Spleen (tissue), 11 donors: ENCODE measurements at regions not wholly inside any gene's neighbourhood (a gene's known extent, or its start where the extent isn't known, plus 50 kb on each side); places are given as distances from the start of the nearest gene placed in this dataset.

ENCODE experiments used
- DNase-seq: peaks from one replicate; pipeline ENCODE4 v3.0.0-alpha.2; 2020
- H3K27ac ChIP-seq, 8 donors: fragments of 200-600 bp; sonication (generic) in 7 of 8; 1 replicate in 4 of 8; 2 replicates in 4 of 8; pipeline versions ENCODE4 v1.5.0 to v1.8.0; 2016 to 2021; ENCODE audit warnings: inconsistent platforms in 4 of 8, mild to moderate bottlenecking in 4 of 8, moderate library complexity in 1 of 8
- H3K27me3 ChIP-seq, 7 donors: fragments of 200-600 bp; sonication (generic) in 6 of 7; replicated peaks in 1 of 7; 1 replicate in 4 of 7; 2 replicates in 3 of 7; pipeline versions ENCODE4 v1.5.0 to v1.8.0; 2016 to 2021; ENCODE audit warnings: inconsistent platforms in 3 of 7, mild to moderate bottlenecking in 1 of 7
- H3K36me3 ChIP-seq, 6 donors: fragments of 200-600 bp; sonication (generic) in 5 of 6; 1 replicate in 4 of 6; 2 replicates in 2 of 6; pipeline versions ENCODE4 v1.5.0 to v1.8.0; 2016 to 2021; ENCODE audit warnings: inconsistent platforms in 2 of 6
- H3K4me1 ChIP-seq, 6 donors: fragments of 200-600 bp; sonication (generic) in 5 of 6; 1 replicate in 3 of 6; 2 replicates in 3 of 6; pipeline versions ENCODE4 v1.5.0 to v1.8.0; 2016 to 2021; ENCODE audit warnings: inconsistent platforms in 3 of 6
- H3K4me3 ChIP-seq, 8 donors: fragments of 200-600 bp; sonication (generic) in 7 of 8; 1 replicate in 4 of 8; 2 replicates in 4 of 8; pipeline versions ENCODE4 v1.5.0 to v1.8.0; 2016 to 2021; ENCODE audit warnings: inconsistent platforms in 4 of 8, mild to moderate bottlenecking in 4 of 8, moderate library complexity in 2 of 8
- H3K9me3 ChIP-seq, 8 donors: fragments of 200-600 bp; sonication (generic) in 7 of 8; 1 replicate in 4 of 8; 2 replicates in 4 of 8; pipeline versions ENCODE4 v1.5.0 to v1.8.0; 2016 to 2021; ENCODE audit warnings: inconsistent platforms in 4 of 8
- POLR2A ChIP-seq, 3 donors: fragments of 450-650 bp; IDR thresholded peaks; one replicate each; pipeline ENCODE4 v1.5.1; 2017; ENCODE audit warnings: antibody characterized with exemption in 3 of 3, mild to moderate bottlenecking in 1 of 3
- POLR2AphosphoS5 ChIP-seq, 3 donors: sonication (generic); formaldehyde crosslinking; IDR thresholded peaks; one replicate each; pipeline ENCODE4 v1.5.1; 2017; ENCODE audit warnings: antibody characterized with exemption in 3 of 3
- WGBS, 5 donors: extraction: QIAGEN DNeasy Blood & Tissue Kit in 3 of 5; methylation state at CpG; one replicate each; pipeline versions ENCODE4 v1.1.5 to v1.1.7; 2013 to 2018; 5-methylcytosine and 5-hydroxymethylcytosine counted together
- intact Hi-C: fragments of 100-400 bp; cut with DNase I; formaldehyde crosslinking; loops from one replicate; pipeline ENCODE4 v1.15.0; 2023; ENCODE audit warnings: low total_unique reads
- TF ChIP-seq, protein P1 (sequence below), 11 experiments: fragments of 200-600 bp in 7 of 11; fragments of 450-650 bp in 4 of 11; sonication (generic) in 4 of 11; IDR thresholded peaks in 8 of 11; conservative IDR thresholded peaks in 3 of 11; 1 replicate in 7 of 11; 2 replicates in 4 of 11; pipeline versions ENCODE4 v1.4.0 to v1.8.0; 2016 to 2021; ENCODE audit warnings: antibody characterized with exemption in 11 of 11, inconsistent platforms in 4 of 11, mild to moderate bottlenecking in 1 of 11
- donor health status: healthy with polysubstance abuse.
- donor health status: DM: no; HTN: no; CAD: no; lungs with moderate emphysema.
- donor health status: DM: no; HTN: no; CAD: no.
- donor health status: Bipolar disorder and iron deficiency.
- donor health status: healthy.
- donor health status: DM: no; HTN: no; CAD: no.
- donor health status: DM: yes; HTN: yes; CAD: no.

DNA sequence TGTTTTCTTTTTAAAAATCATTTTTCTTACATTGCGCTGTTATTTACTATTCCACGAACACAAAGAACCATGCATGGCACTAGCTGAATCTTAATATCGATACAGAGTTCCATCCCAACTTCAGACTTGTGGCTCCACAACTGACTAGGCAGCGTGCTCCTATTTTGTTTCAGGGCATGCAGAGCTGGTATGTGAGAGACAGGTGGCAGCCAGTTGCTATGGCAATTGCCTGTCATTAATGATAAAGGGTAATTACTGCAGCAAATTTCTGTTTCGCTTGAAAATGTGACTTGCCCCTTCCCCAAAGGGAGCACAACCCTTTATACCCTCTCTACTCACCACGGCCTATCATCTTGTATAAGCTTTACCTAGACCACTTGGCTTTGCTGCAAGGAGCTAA is 113.1 kb upstream of the G2E3 start:
- Histone ChIP-seq H3K27me3 (peaks cover 0 to 17% (median 0%) of the 10 kb centered on the region in 7 donors), H3K4me1 (no peaks in the 10 kb centered on the region), H3K9me3 (no peaks in the 10 kb centered on the region), H3K4me3 (no peak overlapping the region), H3K36me3 (no peaks in the 10 kb centered on the region), H3K27ac (no peak overlapping the region)
- DNase-seq = no peak
- intact Hi-C loops = no loop called here
- 78 to 87% (median 84%) methylated on average over 6 of the region's 6 CpGs for WGBS, 5 donors
- TF ChIP-seq, protein P1, sequence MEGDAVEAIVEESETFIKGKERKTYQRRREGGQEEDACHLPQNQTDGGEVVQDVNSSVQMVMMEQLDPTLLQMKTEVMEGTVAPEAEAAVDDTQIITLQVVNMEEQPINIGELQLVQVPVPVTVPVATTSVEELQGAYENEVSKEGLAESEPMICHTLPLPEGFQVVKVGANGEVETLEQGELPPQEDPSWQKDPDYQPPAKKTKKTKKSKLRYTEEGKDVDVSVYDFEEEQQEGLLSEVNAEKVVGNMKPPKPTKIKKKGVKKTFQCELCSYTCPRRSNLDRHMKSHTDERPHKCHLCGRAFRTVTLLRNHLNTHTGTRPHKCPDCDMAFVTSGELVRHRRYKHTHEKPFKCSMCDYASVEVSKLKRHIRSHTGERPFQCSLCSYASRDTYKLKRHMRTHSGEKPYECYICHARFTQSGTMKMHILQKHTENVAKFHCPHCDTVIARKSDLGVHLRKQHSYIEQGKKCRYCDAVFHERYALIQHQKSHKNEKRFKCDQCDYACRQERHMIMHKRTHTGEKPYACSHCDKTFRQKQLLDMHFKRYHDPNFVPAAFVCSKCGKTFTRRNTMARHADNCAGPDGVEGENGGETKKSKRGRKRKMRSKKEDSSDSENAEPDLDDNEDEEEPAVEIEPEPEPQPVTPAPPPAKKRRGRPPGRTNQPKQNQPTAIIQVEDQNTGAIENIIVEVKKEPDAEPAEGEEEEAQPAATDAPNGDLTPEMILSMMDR (IDR thresholded peaks at IDR 0.05 in 8 of 11, conservative IDR thresholded peaks at IDR 0.05 in 3 of 11) = no peak
- TF ChIP-seq POLR2AphosphoS5 (IDR thresholded peaks at IDR 0.05) (no peak), POLR2A (IDR thresholded peaks at IDR 0.05) (no peak)

DNA sequence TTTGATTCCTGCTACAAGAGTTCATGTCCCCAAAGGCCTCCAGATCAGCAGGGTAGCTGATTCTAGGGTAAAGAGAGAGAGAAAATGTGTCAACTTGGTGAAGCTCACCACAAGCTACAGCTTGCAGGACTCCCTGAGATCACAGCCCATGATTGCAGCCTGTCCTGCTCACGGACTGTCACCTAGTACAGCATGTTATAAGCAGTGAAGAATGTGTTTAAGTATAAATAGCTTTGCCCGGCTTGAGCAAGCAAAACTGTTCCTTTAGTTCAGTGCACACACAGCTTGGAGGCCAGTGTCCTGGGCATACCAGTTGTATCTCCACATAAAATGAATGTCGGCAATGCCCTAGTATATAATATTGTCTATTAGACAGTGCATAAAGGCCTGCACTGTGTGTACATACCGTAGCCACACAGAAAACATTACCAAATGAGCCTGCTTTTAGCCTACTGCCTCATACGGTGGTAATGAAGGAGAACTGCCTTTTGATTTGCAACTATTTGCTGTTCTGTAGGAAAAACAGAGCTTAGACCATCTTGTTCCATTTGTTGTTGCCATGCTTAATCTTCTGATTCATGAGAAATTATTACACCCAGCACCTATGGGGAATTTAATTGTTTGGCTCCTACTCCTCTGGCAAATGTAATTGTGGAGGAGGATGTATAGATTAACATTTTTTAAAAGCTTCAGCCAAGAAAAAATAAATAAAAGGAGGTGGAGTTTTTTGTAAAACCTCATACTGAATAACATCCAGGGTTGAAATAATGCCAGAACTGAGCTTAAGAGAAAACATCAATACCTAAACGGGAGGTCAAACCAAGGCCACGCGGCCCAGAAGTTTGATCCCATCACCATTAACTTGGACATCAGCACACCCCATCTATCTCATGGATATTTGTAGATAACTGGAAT is 108.1 kb upstream of the G2E3 start:
- WGBS, 5 donors = 78 to 89% (median 85%) methylated on average over 8 of the region's 8 CpGs
- intact Hi-C loops = no loop called here

DNA sequence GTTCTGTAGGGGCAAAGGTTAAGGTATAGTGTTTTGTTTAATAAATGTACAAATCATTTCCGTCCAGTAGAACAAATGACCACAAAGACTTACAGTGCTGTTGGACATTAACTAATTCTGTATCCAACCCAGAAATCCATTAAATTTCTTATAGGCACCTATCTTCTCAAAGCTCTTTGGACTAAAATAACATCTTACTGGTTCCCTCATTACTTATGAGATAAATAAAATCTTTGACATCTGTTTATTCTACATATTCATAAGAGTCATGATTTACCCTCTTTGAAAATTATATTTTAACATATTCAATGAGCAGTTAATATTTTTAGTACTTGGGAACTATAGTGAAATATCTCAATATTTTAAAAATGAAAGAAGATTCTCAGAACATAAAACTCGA is 102.7 kb upstream of the G2E3 start:
- no peak for DNase-seq
- WGBS, 5 donors = 84 to 96% (median 90%) methylated on average over 2 of the region's 2 CpGs

More for the DNA sequence above, 108.1 kb upstream of the G2E3 start:
- no peak for TF ChIP-seq POLR2AphosphoS5 (IDR thresholded peaks at IDR 0.05)
- TF ChIP-seq POLR2A (IDR thresholded peaks at IDR 0.05) = no peak
- TF ChIP-seq, protein P1 (IDR thresholded peaks at IDR 0.05 in 8 of 11, conservative IDR thresholded peaks at IDR 0.05 in 3 of 11) = no peak
- H3K4me1 ChIP-seq = no peaks in the 10 kb centered on the region
- no peaks in the 10 kb centered on the region for H3K9me3 ChIP-seq
- H3K27ac ChIP-seq = no peak overlapping the region
- peaks cover 0 to 3% (median 0%) of the 10 kb centered on the region in 7 donors for H3K27me3 ChIP-seq
- no peaks in the 10 kb centered on the region for H3K36me3 ChIP-seq
- H3K4me3 ChIP-seq = no peak overlapping the region
- no peak for DNase-seq

DNA sequence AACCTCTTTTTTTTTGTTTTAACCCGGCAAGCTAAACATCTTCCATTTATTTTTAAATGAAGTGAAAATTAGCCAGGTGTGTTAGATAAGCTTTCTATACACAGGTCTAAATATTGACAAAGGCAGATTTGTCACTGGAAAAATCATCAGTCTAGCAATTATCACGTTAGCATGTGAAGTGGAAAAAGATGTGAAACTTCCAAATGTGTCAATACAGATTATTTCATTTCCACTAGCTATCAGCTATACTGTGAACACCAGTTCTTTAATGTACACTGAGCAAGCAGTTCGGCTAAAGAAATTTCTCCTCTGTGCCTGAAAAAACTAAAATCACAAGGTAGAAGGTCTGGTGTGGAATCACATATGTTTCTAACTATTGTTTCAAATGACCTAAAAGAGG is 96.6 kb upstream of the G2E3 start:
- H3K36me3 ChIP-seq = no peaks in the 10 kb centered on the region
- no peak for DNase-seq
- H3K27ac ChIP-seq = no peak overlapping the region
- H3K27me3 ChIP-seq = peaks cover 0 to 10% (median 0%) of the 10 kb centered on the region in 7 donors
- intact Hi-C loops = no loop called here
- H3K4me1 ChIP-seq = no peaks in the 10 kb centered on the region
- TF ChIP-seq POLR2AphosphoS5 (IDR thresholded peaks at IDR 0.05) = no peak
- TF ChIP-seq POLR2A (IDR thresholded peaks at IDR 0.05) = no peak
- TF ChIP-seq, protein P1 (IDR thresholded peaks at IDR 0.05 in 8 of 11, conservative IDR thresholded peaks at IDR 0.05 in 3 of 11) = no peak
- H3K9me3 ChIP-seq = peaks cover 0 to 4% (median 0%) of the 10 kb centered on the region in 8 donors
- WGBS, 5 donors = 73 to 90% (median 76%) methylated on average over 3 of the region's 3 CpGs
- H3K4me3 ChIP-seq = no peak overlapping the region

More for the DNA sequence above, 102.7 kb upstream of the G2E3 start:
- H3K9me3 ChIP-seq = no peaks in the 10 kb centered on the region
- H3K27ac ChIP-seq = no peak overlapping the region
- intact Hi-C loops = no loop called here
- H3K27me3 ChIP-seq = peaks cover 0 to 3% (median 0%) of the 10 kb centered on the region in 7 donors
- no peaks in the 10 kb centered on the region for H3K4me1 ChIP-seq
- no peak overlapping the region for H3K4me3 ChIP-seq
- TF ChIP-seq POLR2A (IDR thresholded peaks at IDR 0.05) = no peak
- TF ChIP-seq POLR2AphosphoS5 (IDR thresholded peaks at IDR 0.05) = no peak
- TF ChIP-seq, protein P1 (IDR thresholded peaks at IDR 0.05 in 8 of 11, conservative IDR thresholded peaks at IDR 0.05 in 3 of 11) = no peak
- no peaks in the 10 kb centered on the region for H3K36me3 ChIP-seq
